ELF-1 (cell line): ENCODE measurements at regions not wholly inside any gene's neighbourhood (a gene's known extent, or its start where the extent isn't known, plus 50 kb on each side); places are given as distances from the start of the nearest gene placed in this dataset.
"Not testable (repeated sequence)": the region's sequence is repeated elsewhere in the genome, so short reads cannot be mapped to it uniquely, and the experiment has no call there.

Source experiments
- DNase-seq: peaks from one replicate; pipeline ENCODE4 v3.0.0-alpha.2; 2016; ENCODE audit warnings: low read depth, low spot score

DNA sequence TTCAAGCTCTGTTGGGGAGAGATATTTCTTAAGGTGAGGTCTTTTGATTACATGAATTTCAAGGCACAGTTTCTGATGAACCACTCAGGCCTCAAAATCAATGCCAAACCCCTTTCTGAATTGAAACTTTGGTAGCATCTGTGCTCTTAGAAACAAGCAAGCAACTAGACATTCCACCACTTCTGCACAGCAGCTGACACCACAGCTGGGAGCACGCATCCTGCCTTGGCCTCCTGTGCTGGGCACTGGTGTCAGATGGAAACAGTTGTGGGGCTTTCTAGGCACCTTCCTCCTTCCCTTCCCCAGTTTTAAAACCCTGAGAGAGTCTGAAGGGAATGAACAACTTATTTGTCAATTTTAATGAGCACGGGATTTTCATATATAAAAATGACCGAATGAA, 360.2 kb downstream of the ADGRL2 start:
- no peak for DNase-seq

- DNase-seq: no peak
These were observed 359.3 kb downstream of the ADGRL2 start for GRCh38 chr1:82160036-82160435.

- DNase-seq: no peak
These were observed 358.2 kb downstream of the ADGRL2 start for GRCh38 chr1:82158981-82159380.

GRCh38 chr1:82154219-82154970, 353.7 kb downstream of the ADGRL2 start:
- DNase-seq: no peak

- no peak for DNase-seq
These were observed 353.0 kb downstream of the ADGRL2 start for GRCh38 chr1:82153752-82154151.

DNA sequence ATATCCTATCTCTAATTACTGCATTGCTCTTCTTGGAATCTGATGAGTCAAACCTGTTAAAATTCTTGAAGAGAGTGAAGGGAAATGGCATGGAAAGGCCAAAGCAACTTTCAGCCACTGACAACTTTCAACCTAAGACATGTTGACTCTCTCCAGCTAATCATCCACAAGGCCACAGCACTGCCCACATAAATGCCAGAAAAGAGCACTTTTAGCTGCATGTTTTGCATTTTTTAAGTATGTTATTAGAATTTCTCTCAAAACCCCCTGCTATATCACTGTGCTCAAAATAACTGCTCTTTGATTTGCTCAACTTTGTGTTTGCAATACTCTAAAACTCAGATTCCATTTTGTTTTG, 352.5 kb downstream of the ADGRL2 start:
- DNase-seq: no peak

- no peak for DNase-seq
These were observed 351.9 kb downstream of the ADGRL2 start for GRCh38 chr1:82152356-82153271.

- no peak for DNase-seq
These were observed 344.9 kb downstream of the ADGRL2 start for GRCh38 chr1:82145656-82146055.

- DNase-seq: no peak
These were observed 342.5 kb downstream of the ADGRL2 start for GRCh38 chr1:82143108-82143833.

- DNase-seq: no peak
These were observed 340.7 kb downstream of the ADGRL2 start for GRCh38 chr1:82141390-82141789.

DNA sequence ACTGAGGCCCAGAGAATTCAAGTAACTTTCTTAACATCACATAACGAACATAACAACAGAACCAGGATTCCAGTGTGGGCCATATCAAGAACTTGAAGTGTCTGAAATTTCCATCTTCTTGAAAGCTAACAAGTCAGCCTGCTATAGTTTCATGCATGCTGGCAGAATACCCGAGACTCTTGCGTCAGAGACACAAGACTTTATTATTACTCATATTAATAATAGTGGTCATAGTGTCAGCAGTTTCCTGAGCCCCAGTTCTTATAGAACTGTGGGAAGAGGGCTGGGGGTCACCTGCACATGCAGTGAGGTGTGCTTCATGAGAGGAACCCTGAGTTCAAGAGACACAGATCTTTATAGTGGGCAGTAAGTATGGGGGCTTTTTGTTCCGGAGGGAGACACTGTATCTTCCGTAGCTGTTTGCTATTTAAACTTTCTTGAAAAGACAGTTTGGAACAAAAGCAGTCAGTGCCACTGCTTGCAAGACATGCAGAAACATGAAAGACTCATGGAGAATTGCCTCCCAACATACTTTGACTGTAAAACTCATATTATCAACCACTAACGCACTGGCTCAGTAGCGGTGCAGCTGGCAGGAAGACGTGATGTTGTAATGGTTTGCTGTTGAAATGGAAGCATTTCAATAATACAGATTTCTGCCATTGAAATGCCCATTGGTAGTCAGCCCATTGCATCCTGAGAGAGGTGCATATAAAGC, 339.2 kb downstream of the ADGRL2 start:
- no peak for DNase-seq

DNA sequence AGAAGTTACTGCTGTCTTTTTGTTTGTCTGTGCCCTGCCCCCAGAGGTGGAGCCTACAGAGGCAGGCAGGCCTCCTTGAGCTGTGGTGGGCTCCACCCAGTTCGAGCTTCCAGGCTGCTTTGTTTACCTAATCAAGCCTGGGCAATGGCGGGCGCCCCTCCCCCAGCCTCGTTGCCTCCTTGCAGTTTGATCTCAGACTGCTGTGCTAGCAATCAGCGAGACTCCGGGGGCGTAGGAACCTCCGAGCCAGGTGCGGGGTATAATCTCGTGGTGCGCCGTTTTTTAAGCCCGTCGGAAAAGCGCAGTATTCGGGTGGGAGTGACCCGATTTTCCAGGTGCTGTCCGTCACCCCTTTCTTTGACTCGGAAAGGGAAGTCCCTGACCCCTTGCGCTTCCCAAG, 335.6 kb downstream of the ADGRL2 start:
- not testable (repeated sequence) for DNase-seq

DNA sequence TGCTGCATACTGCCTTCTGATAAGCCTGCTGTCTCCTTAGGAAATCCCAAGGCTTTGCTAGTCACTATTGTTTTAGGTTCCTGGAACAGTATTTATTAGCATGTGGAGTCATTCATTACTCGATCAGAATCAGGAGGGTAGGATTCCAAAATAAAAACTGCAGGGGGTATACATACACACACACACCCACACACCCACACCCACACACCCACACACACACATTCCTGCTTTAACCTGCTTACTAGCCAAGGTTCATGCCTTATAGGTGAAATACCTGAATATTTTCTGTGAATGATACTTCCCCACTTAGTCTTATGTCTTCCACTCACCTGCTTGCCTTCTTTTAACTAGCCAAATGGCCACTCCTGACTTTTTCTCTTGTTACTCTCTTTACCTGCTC, 325.1 kb downstream of the ADGRL2 start:
- DNase-seq: no peak

GRCh38 chr1:82125119-82125518, 324.4 kb downstream of the ADGRL2 start:
- DNase-seq: peak; percentile 23

GRCh38 chr1:82121421-82121820, 320.7 kb downstream of the ADGRL2 start:
- DNase-seq: no peak

DNA sequence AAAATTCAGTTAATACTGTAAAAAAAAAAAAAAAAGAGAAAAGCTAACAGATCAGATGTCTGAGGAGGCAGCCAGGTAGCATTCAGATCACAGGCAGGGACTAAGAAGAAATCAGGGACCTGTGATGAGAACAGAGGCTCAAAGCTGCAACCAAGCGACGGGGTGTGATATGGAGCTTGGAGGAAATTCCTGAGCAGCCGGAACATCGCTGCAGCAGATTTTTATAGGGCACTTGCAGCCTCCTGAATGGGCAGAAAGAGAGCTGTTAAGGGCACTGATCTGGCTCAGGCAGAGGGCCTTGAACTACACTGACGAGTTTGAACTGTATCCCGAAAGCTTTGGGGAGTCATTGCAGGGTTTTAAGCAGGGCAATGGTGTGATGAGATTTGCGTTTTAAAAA, 315.4 kb downstream of the ADGRL2 start:
- no peak for DNase-seq

- no peak for DNase-seq
These were observed 314.2 kb downstream of the ADGRL2 start for GRCh38 chr1:82114887-82115286.

GRCh38 chr1:82110366-82111254, 309.9 kb downstream of the ADGRL2 start:
- DNase-seq: no peak

GRCh38 chr1:82108843-82109242, 308.1 kb downstream of the ADGRL2 start:
- no peak for DNase-seq

- no peak for DNase-seq
These were observed 305.9 kb downstream of the ADGRL2 start for GRCh38 chr1:82106672-82107071.

GRCh38 chr1:82099170-82099569, 298.4 kb downstream of the ADGRL2 start:
- DNase-seq: no peak
